GM12878 (cell line): ENCODE measurements at regions not wholly inside any gene's neighbourhood (a gene's known extent, or its start where the extent isn't known, plus 50 kb on each side); places are given as distances from the start of the nearest gene placed in this dataset.

ENCODE experiments used
- ATAC-seq: fragments of 200-7000 bp; cut with Tn5 transposase; 3 replicates; pipeline ENCODE4 v1.9.1; 2020; ENCODE audit warnings: mild to moderate bottlenecking, moderate library complexity
- BruUV-seq: library from RNA; stranded (reverse); fragments of 400-500 nt; replicated peaks from 2 replicates; lab custom pipeline; 2021; lab: Mats Ljungman, UMichigan
- CTCF ChIA-PET: fragments of 300-600 bp; sonication (Branson Sonifier 250); formaldehyde crosslinking; extraction: SDS; loops from one replicate; lab custom pipeline; 2021; ENCODE audit warnings: inconsistent platforms; lab: Yijun Ruan, JAX
- POLR2A ChIA-PET: fragments of 350-600 bp; formaldehyde crosslinking; extraction: SDS; loops from one replicate; lab custom pipeline; 2021; ENCODE audit warnings: inconsistent platforms; lab: Charles Lee
- RAD21 ChIA-PET: fragments of 300-600 bp; sonication (Branson Sonifier 250); formaldehyde crosslinking; loops from one replicate; lab custom pipeline; 2023; ENCODE audit warnings: antibody characterized with exemption; ENCODE audit not compliant: unreplicated experiment; lab: Charles Lee
- SMC1A ChIA-PET: fragments of 300-600 bp; sonication (Branson Sonifier 250); formaldehyde crosslinking; loops from one replicate; lab custom pipeline; 2023; ENCODE audit not compliant: unreplicated experiment, uncharacterized antibody; lab: Charles Lee
- DNase-seq: peaks from one replicate; pipeline ENCODE4 v3.0.0-alpha.2; 2011; ENCODE audit warnings: low read depth, low spot score
- FAIRE-seq: peaks from 3 replicates; lab custom pipeline; 2011; peaks lifted over from hg19 to GRCh38; lab: Jason Lieb, UNC
- H2AFZ ChIP-seq: 2 replicates; pipeline ENCODE4 v1.6.0; 2011; ENCODE audit warnings: low read depth, low read length, control low read depth; ENCODE audit not compliant: control insufficient read depth
- H3K27ac ChIP-seq: 2 replicates; pipeline ENCODE4 v1.5.1; 2011; ENCODE audit warnings: control low read depth; ENCODE audit not compliant: control insufficient read depth, insufficient read depth
- H3K27me3 ChIP-seq, 2 experiments: replicated peaks in 1 of 2; 2 replicates each; pipeline versions ENCODE4 v1.6.0 to v1.6.1; 2011; ENCODE audit warnings: low read length in 1 of 2; ENCODE audit not compliant: control insufficient read depth in 2 of 2, insufficient read depth in 2 of 2
- H3K36me3 ChIP-seq, 2 experiments: 2 replicates each; pipeline ENCODE4 v1.5.1; 2011; ENCODE audit warnings: low read length in 1 of 2; ENCODE audit not compliant: control insufficient read depth in 2 of 2, insufficient read depth in 2 of 2
- H3K4me1 ChIP-seq: 2 replicates; pipeline ENCODE4 v1.6.1; 2011; ENCODE audit warnings: mild to moderate bottlenecking, low read length, moderate library complexity, mixed read lengths; ENCODE audit not compliant: control insufficient read depth, insufficient read depth
- H3K4me2 ChIP-seq: 2 replicates; pipeline ENCODE4 v1.6.0; 2011; ENCODE audit warnings: control low read depth; ENCODE audit not compliant: control insufficient read depth, insufficient read depth
- H3K4me3 ChIP-seq: fragments of 200-600 bp; sonication (generic); 2 replicates; pipeline ENCODE4 v1.5.1; 2016
- H3K79me2 ChIP-seq: 2 replicates; pipeline ENCODE4 v1.6.0; 2011; ENCODE audit warnings: low read length; ENCODE audit not compliant: control insufficient read depth, insufficient read depth
- H3K9ac ChIP-seq: 2 replicates; pipeline ENCODE4 v1.8.0; 2011; ENCODE audit warnings: low read length, control low read depth, mixed read lengths; ENCODE audit not compliant: control insufficient read depth, insufficient read depth
- H3K9me3 ChIP-seq: replicated peaks from 3 replicates; pipeline ENCODE4 v1.5.1; 2011; ENCODE audit warnings: mild to moderate bottlenecking, low read length; ENCODE audit not compliant: control insufficient read depth, insufficient read depth
- H4K20me1 ChIP-seq: 2 replicates; pipeline ENCODE4 v1.6.0; 2011; ENCODE audit not compliant: control insufficient read depth, insufficient read depth
- BHLHE40 ChIP-seq, 2 experiments: fragments of 450-650 bp in 1 of 2; IDR thresholded peaks; 2 replicates each; pipeline ENCODE4 v1.6.1; 2011 to 2017; ENCODE audit warnings: low read depth in 2 of 2, borderline replicate concordance in 1 of 2, improper control_type of control experiment in 1 of 2, low read length in 1 of 2, mild to moderate bottlenecking in 1 of 2
- CTCF ChIP-seq, 3 experiments: IDR thresholded peaks in 2 of 3; conservative IDR thresholded peaks in 1 of 3; 2 replicates each; pipeline ENCODE4 v1.5.1; 2011; ENCODE audit warnings: low read depth in 3 of 3, low read length in 3 of 3, mild to moderate bottlenecking in 3 of 3, control low read depth in 2 of 3, moderate library complexity in 2 of 3, inconsistent platforms in 1 of 3, mixed read lengths in 1 of 3; ENCODE audit not compliant: control insufficient read depth in 2 of 3, insufficient read depth in 1 of 3; ENCODE audit errors: extremely low read depth in 1 of 3
- FOXM1 ChIP-seq: IDR thresholded peaks from 2 replicates; pipeline ENCODE4 v1.6.1; 2012; ENCODE audit warnings: low read depth, mild to moderate bottlenecking, inconsistent platforms, low read length, moderate library complexity
- KAT2A ChIP-seq: conservative IDR thresholded peaks from 2 replicates; pipeline ENCODE4 v1.6.1; 2011; ENCODE audit warnings: low read depth, low read length; ENCODE audit not compliant: control insufficient read depth
- POLR2AphosphoS2 ChIP-seq: IDR thresholded peaks from 2 replicates; pipeline ENCODE4 v1.6.1; 2011; ENCODE audit warnings: low read depth, mild to moderate bottlenecking, low read length, improper control_type of control experiment, moderate library complexity
- RAD21 ChIP-seq: IDR thresholded peaks from 2 replicates; pipeline ENCODE4 v1.6.1; 2011; ENCODE audit warnings: mild to moderate bottlenecking, low read depth, low read length, moderate library complexity; ENCODE audit not compliant: insufficient read depth
- RELA ChIP-seq: fragments of 450-650 bp; IDR thresholded peaks from 2 replicates; pipeline ENCODE4 v1.8.0; 2014; ENCODE audit warnings: borderline replicate concordance; ENCODE audit not compliant: partially characterized antibody
- TAF1 ChIP-seq: IDR thresholded peaks from 2 replicates; pipeline ENCODE4 v1.6.1; 2011; ENCODE audit warnings: mild to moderate bottlenecking, low read depth, low read length, borderline replicate concordance
- ZBTB33 ChIP-seq: fragments of 450-650 bp; IDR thresholded peaks from 2 replicates; pipeline ENCODE4 v1.6.1; 2017; ENCODE audit warnings: mild to moderate bottlenecking
- ZSCAN29 ChIP-seq: fragments of 450-650 bp; IDR thresholded peaks from 2 replicates; pipeline ENCODE4 v1.6.1; 2017; ENCODE audit warnings: mild to moderate bottlenecking, moderate library complexity
- WGBS: methylation state at CpG from one replicate; pipeline ENCODE4 v1.1.6; 2016; ENCODE audit warnings: low lambda C conversion rate; ENCODE audit not compliant: insufficient replicate concordance, insufficient coverage; ENCODE audit errors: missing lambda C conversion rate; 5-methylcytosine and 5-hydroxymethylcytosine counted together
- in situ Hi-C: fragments of 300-500 bp; cut with MboI; formaldehyde crosslinking; loops from 9 replicates; pipeline ENCODE4 v1.14.3; 2018; ENCODE audit warnings: mixed read lengths
- intact Hi-C: fragments of 100-400 bp; cut with micrococcal nuclease; formaldehyde crosslinking; loops from one replicate; pipeline ENCODE4 v1.14.2; 2022; ENCODE audit not compliant: unreplicated experiment
- TF ChIP-seq, protein P1 (sequence below): fragments of 450-650 bp; IDR thresholded peaks from 2 replicates; pipeline ENCODE4 v1.6.1; 2017; ENCODE audit warnings: mild to moderate bottlenecking, low read depth, inconsistent platforms; ENCODE audit not compliant: poor library complexity, severe bottlenecking

- H3K4me1 ChIP-seq = no peaks in the 10 kb centered on the region
- ChIA-PET RAD21 (no interaction called here), POLR2A (no interaction called here), CTCF (no interaction called here), SMC1A (no interaction called here)
- no peaks in the 10 kb centered on the region for H3K9me3 ChIP-seq
- no peaks in the 10 kb centered on the region for H4K20me1 ChIP-seq
- TF ChIP-seq CTCF (IDR thresholded peaks at IDR 0.05 in 2 of 3, conservative IDR thresholded peaks at IDR 0.05 in 1 of 3; ENCODE audit: control insufficient read depth in 2 of 3, extremely low read depth in 1 of 3, insufficient read depth in 1 of 3, low read depth in 3 of 3, low read length in 3 of 3) (peak in 2 of 3 experiments; percentile 5 to 18; a peak in 2 of 6 replicates), RELA (no peak), KAT2A (no peak), FOXM1 (no peak), RAD21 (0 out of 2 replicates have a peak, but pooled peaks have one; percentile 8), POLR2AphosphoS2 (no peak), BHLHE40 (IDR thresholded peaks at IDR 0.05; ENCODE audit: borderline replicate concordance in 1 of 2, low read depth in 2 of 2, low read length in 1 of 2) (no peak), TAF1 (no peak), ZBTB33 (no peak), ZSCAN29 (no peak)
- TF ChIP-seq, protein P1, sequence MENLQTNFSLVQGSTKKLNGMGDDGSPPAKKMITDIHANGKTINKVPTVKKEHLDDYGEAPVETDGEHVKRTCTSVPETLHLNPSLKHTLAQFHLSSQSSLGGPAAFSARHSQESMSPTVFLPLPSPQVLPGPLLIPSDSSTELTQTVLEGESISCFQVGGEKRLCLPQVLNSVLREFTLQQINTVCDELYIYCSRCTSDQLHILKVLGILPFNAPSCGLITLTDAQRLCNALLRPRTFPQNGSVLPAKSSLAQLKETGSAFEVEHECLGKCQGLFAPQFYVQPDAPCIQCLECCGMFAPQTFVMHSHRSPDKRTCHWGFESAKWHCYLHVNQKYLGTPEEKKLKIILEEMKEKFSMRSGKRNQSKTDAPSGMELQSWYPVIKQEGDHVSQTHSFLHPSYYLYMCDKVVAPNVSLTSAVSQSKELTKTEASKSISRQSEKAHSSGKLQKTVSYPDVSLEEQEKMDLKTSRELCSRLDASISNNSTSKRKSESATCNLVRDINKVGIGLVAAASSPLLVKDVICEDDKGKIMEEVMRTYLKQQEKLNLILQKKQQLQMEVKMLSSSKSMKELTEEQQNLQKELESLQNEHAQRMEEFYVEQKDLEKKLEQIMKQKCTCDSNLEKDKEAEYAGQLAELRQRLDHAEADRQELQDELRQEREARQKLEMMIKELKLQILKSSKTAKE = no peak
- H2AFZ ChIP-seq = no peak overlapping the region
- H3K4me2 ChIP-seq = no peak overlapping the region
- WGBS = 19% methylated on average over 7 of the region's 7 CpGs
- DNase-seq (no peak), FAIRE-seq (no peak), ATAC-seq (no peak)
- in situ Hi-C loops (no loop called here), intact Hi-C loops (no loop called here)
- no peak overlapping the region for H3K4me3 ChIP-seq
- no peak overlapping the region for H3K9ac ChIP-seq
- H3K27me3 ChIP-seq = no peaks in the 10 kb centered on the region; a peak in 2 of 4 replicates
- BruUV-seq = no TSS peak
- H3K36me3 ChIP-seq = no peaks in the 10 kb centered on the region
- H3K79me2 ChIP-seq = no peaks in the 10 kb centered on the region
- no peak overlapping the region for H3K27ac ChIP-seq
These were observed 59.7 kb upstream of the C14orf132 start for GRCh38 chr14:95979339-95980042.
